HPDE6-E6E7 (cell line): ENCODE measurements at regions not wholly inside any gene's neighbourhood (a gene's known extent, or its start where the extent isn't known, plus 50 kb on each side); places are given as distances from the start of the nearest gene placed in this dataset.

Source experiments
- DNase-seq: peaks from one replicate; pipeline ENCODE4 v3.0.0; 2011; ENCODE audit warnings: missing footprints; ENCODE audit errors: extremely low spot score

- no peak for DNase-seq
Observed at GRCh38 chr11:127157225-127157624, 156.7 kb upstream of the KIRREL3 start.

- DNase-seq, result no peak
Observed at GRCh38 chr11:127149410-127149809, 148.8 kb upstream of the KIRREL3 start.

- DNase-seq, result no peak
Observed at GRCh38 chr11:127143251-127143650, 142.7 kb upstream of the KIRREL3 start.

- DNase-seq, result no peak
Observed at GRCh38 chr11:127138613-127139012, 138.0 kb upstream of the KIRREL3 start.

- DNase-seq, result no peak
Observed at GRCh38 chr11:127137771-127138280, 137.3 kb upstream of the KIRREL3 start.

GRCh38 chr11:127136438-127136837 is 135.9 kb upstream of the KIRREL3 start:
- no peak for DNase-seq

- DNase-seq, result no peak
Observed at GRCh38 chr11:127135256-127135655, 134.7 kb upstream of the KIRREL3 start.

- DNase-seq, result no peak
Observed at GRCh38 chr11:127133061-127133460, 132.5 kb upstream of the KIRREL3 start.

- no peak for DNase-seq
Observed at GRCh38 chr11:127130321-127130720, 129.8 kb upstream of the KIRREL3 start.

GRCh38 chr11:127126986-127127385 is 126.4 kb upstream of the KIRREL3 start:
- DNase-seq, result no peak

GRCh38 chr11:127119356-127119755 is 118.8 kb upstream of the KIRREL3 start:
- no peak for DNase-seq

GRCh38 chr11:127118811-127119210 is 118.2 kb upstream of the KIRREL3 start:
- DNase-seq, result no peak

GRCh38 chr11:127117231-127117739 is 116.7 kb upstream of the KIRREL3 start:
- no peak for DNase-seq

GRCh38 chr11:127115844-127116243 is 115.3 kb upstream of the KIRREL3 start:
- DNase-seq, result no peak

- no peak for DNase-seq
Observed at GRCh38 chr11:127114035-127114434, 113.5 kb upstream of the KIRREL3 start.

GRCh38 chr11:127110542-127110941 is 110.0 kb upstream of the KIRREL3 start:
- no peak for DNase-seq

- no peak for DNase-seq
Observed at GRCh38 chr11:127109796-127110480, 109.4 kb upstream of the KIRREL3 start.

GRCh38 chr11:127108838-127109237 is 108.3 kb upstream of the KIRREL3 start:
- no peak for DNase-seq

- DNase-seq, result no peak
Observed at GRCh38 chr11:127106938-127107337, 106.4 kb upstream of the KIRREL3 start.

GRCh38 chr11:127105593-127106541 is 105.3 kb upstream of the KIRREL3 start:
- DNase-seq, result no peak

GRCh38 chr11:127103586-127104388 is 103.2 kb upstream of the KIRREL3 start:
- DNase-seq, result no peak

GRCh38 chr11:127098684-127099083 is 98.1 kb upstream of the KIRREL3 start:
- no peak for DNase-seq
